ENCODE measurements at regions not wholly inside any gene's neighbourhood (a gene's known extent, or its start where the extent isn't known, plus 50 kb on each side); places are given as distances from the start of the nearest gene placed in this dataset.

DNA sequence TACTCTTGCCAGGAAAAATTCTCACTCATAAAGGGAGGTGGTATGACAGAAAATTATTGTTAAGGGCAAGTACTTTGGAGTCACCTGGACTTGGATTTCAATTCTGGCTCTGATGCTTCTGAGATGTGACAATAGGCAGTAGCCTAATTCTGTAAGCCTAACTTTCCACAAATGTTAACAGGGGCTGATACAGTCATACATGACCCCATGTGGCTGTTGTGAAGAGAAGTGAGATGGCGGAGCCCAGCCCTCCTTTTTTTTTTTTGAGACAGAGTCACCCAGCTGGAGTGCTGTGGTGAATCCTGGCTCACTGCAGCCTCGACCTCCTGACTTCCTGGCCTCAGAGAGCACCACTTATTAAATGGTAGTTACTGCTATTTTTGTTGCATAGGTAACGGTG lies 54.4 kb upstream of the IRF2 start:
- no TSS peak for BruUV-seq (replicated peaks)
- intact Hi-C loops (cut with micrococcal nuclease): no loop called here
- POLR2A ChIA-PET (ENCODE audit: unreplicated experiment): no interaction called here
- DNase-seq (no peak), ATAC-seq (no peak)
- TF ChIP-seq EZH2phosphoT487 (IDR thresholded peaks at IDR 0.05; ENCODE audit: borderline replicate concordance, low read length): no peak
- TF ChIP-seq, protein P1, sequence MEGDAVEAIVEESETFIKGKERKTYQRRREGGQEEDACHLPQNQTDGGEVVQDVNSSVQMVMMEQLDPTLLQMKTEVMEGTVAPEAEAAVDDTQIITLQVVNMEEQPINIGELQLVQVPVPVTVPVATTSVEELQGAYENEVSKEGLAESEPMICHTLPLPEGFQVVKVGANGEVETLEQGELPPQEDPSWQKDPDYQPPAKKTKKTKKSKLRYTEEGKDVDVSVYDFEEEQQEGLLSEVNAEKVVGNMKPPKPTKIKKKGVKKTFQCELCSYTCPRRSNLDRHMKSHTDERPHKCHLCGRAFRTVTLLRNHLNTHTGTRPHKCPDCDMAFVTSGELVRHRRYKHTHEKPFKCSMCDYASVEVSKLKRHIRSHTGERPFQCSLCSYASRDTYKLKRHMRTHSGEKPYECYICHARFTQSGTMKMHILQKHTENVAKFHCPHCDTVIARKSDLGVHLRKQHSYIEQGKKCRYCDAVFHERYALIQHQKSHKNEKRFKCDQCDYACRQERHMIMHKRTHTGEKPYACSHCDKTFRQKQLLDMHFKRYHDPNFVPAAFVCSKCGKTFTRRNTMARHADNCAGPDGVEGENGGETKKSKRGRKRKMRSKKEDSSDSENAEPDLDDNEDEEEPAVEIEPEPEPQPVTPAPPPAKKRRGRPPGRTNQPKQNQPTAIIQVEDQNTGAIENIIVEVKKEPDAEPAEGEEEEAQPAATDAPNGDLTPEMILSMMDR (conservative IDR thresholded peaks at IDR 0.05; ENCODE audit: low read depth, low read length): no peak
- TF ChIP-seq EZH2 (IDR thresholded peaks at IDR 0.05; ENCODE audit: low read length, unreplicated experiment): no peak
- Histone ChIP-seq H3K4me2 (ENCODE audit: low read length) (peak overlapping the region; percentile 12; the same call in 1 of the 2 replicates), H3K9me3 (ENCODE audit: low read length) (no peaks in the 10 kb centered on the region), H3K4me3 (ENCODE audit: low read length) (no peak overlapping the region), H4K20me1 (ENCODE audit: low read length) (no peaks in the 10 kb centered on the region), H3K27ac (ENCODE audit: low read length) (peak overlapping the region; percentile 37), H3K9ac (ENCODE audit: low read length) (no peak overlapping the region), H3K27me3 (ENCODE audit: low read length) (no peaks in the 10 kb centered on the region), H3K4me1 (ENCODE audit: insufficient read depth, low read length) (peaks cover 10% of the 10 kb centered on the region), H2AFZ (ENCODE audit: low read length) (no peak overlapping the region), H3K36me3 (ENCODE audit: low read depth, low read length) (no peaks in the 10 kb centered on the region), H3K9me2 (replicated peaks; ENCODE audit: low read length) (no peaks in the 10 kb centered on the region), H3F3A (ENCODE audit: low read length, unreplicated experiment) (no peaks in the 10 kb centered on the region), H3K79me2 (ENCODE audit: low read length) (no peaks in the 10 kb centered on the region)
- CTCF ChIA-PET: no interaction called here

DNA sequence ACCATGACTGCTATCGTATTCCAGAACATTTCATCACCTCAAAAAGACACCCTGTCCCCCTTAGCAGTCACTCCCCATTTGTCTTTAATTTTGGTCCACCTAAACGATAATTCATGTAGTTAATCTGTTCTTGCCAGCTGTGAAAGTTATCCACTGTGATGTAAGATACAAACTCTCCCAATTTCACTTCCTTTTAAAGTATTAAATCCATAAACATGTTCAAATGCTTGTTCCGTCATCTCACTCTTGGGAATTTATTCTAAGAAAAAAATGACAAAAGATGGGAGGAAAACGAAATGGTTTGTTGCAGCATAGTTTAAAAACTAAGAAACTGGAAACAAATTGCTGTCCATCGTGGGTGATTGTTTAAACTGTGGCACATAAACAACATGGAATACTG lies 53.7 kb upstream of the IRF2 start:
- ATAC-seq: no peak
- BruUV-seq (replicated peaks): no TSS peak
- no peak for DNase-seq
- Histone ChIP-seq H3K4me2 (ENCODE audit: low read length) (no peak overlapping the region), H3K79me2 (ENCODE audit: low read length) (no peaks in the 10 kb centered on the region), H4K20me1 (ENCODE audit: low read length) (no peaks in the 10 kb centered on the region), H3K9me2 (replicated peaks; ENCODE audit: low read length) (no peaks in the 10 kb centered on the region), H3K4me3 (ENCODE audit: low read length) (no peak overlapping the region), H3K36me3 (ENCODE audit: low read depth, low read length) (no peaks in the 10 kb centered on the region), H3K9ac (ENCODE audit: low read length) (no peak overlapping the region), H3K9me3 (ENCODE audit: low read length) (no peaks in the 10 kb centered on the region), H2AFZ (ENCODE audit: low read length) (no peak overlapping the region), H3K4me1 (ENCODE audit: insufficient read depth, low read length) (peaks cover 10% of the 10 kb centered on the region), H3K27me3 (ENCODE audit: low read length) (no peaks in the 10 kb centered on the region), H3K27ac (ENCODE audit: low read length) (no peak overlapping the region), H3F3A (ENCODE audit: low read length, unreplicated experiment) (no peaks in the 10 kb centered on the region)
- CTCF ChIA-PET: no interaction called here
- POLR2A ChIA-PET (ENCODE audit: unreplicated experiment): no interaction called here
- intact Hi-C loops (cut with micrococcal nuclease): no loop called here
- TF ChIP-seq EZH2phosphoT487 (IDR thresholded peaks at IDR 0.05; ENCODE audit: borderline replicate concordance, low read length) (no peak), EZH2 (IDR thresholded peaks at IDR 0.05; ENCODE audit: low read length, unreplicated experiment) (no peak)
- TF ChIP-seq, protein P1 (conservative IDR thresholded peaks at IDR 0.05; ENCODE audit: low read depth, low read length): no peak

DNA sequence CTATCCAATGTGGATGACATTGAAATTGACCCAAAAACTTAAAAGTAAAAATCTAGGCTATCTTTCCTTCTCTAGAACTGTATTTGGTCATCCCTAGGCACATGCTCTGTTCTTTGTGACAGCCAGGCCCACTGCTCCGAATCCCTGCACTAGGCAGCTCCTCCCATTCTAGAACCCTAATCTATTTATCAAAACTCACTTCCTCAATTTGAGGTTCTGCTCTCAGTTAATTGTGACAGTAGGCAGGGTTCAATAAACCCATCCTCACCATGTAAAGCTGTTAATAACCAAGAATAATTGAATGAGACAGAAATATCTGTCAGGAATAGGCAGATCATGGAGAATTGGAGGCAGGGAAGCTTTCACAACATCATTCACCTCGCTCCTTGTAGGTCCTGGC lies 51.9 kb upstream of the IRF2 start:
- DNase-seq: no peak
- intact Hi-C loops (cut with micrococcal nuclease): no loop called here
- H3K27me3 ChIP-seq (ENCODE audit: low read length): no peaks in the 10 kb centered on the region
- H3K4me2 ChIP-seq (ENCODE audit: low read length): no peak overlapping the region
- TF ChIP-seq, protein P1 (conservative IDR thresholded peaks at IDR 0.05; ENCODE audit: low read depth, low read length): no peak
- no peak for TF ChIP-seq EZH2phosphoT487 (IDR thresholded peaks at IDR 0.05; ENCODE audit: borderline replicate concordance, low read length)
- TF ChIP-seq EZH2 (IDR thresholded peaks at IDR 0.05; ENCODE audit: low read length, unreplicated experiment): no peak
- ChIA-PET CTCF (no interaction called here), POLR2A (ENCODE audit: unreplicated experiment) (no interaction called here)
- H4K20me1 ChIP-seq (ENCODE audit: low read length): no peaks in the 10 kb centered on the region
- no peak overlapping the region for H3K27ac ChIP-seq (ENCODE audit: low read length)
- BruUV-seq (replicated peaks): no TSS peak
- no peaks in the 10 kb centered on the region for H3F3A ChIP-seq (ENCODE audit: low read length, unreplicated experiment)
- no peaks in the 10 kb centered on the region for H3K79me2 ChIP-seq (ENCODE audit: low read length)
- no peak overlapping the region for H2AFZ ChIP-seq (ENCODE audit: low read length)
- no peaks in the 10 kb centered on the region for H3K9me2 ChIP-seq (replicated peaks; ENCODE audit: low read length)
- ATAC-seq: no peak
- H3K4me1 ChIP-seq (ENCODE audit: insufficient read depth, low read length): peaks cover 10% of the 10 kb centered on the region
- no peak overlapping the region for H3K9ac ChIP-seq (ENCODE audit: low read length)
- no peak overlapping the region for H3K4me3 ChIP-seq (ENCODE audit: low read length)
- H3K36me3 ChIP-seq (ENCODE audit: low read depth, low read length): no peaks in the 10 kb centered on the region
- no peaks in the 10 kb centered on the region for H3K9me3 ChIP-seq (ENCODE audit: low read length)
